ENCODE measurements at regions not wholly inside any gene's neighbourhood (a gene's known extent, or its start where the extent isn't known, plus 50 kb on each side); places are given as distances from the start of the nearest gene placed in this dataset.

DNA sequence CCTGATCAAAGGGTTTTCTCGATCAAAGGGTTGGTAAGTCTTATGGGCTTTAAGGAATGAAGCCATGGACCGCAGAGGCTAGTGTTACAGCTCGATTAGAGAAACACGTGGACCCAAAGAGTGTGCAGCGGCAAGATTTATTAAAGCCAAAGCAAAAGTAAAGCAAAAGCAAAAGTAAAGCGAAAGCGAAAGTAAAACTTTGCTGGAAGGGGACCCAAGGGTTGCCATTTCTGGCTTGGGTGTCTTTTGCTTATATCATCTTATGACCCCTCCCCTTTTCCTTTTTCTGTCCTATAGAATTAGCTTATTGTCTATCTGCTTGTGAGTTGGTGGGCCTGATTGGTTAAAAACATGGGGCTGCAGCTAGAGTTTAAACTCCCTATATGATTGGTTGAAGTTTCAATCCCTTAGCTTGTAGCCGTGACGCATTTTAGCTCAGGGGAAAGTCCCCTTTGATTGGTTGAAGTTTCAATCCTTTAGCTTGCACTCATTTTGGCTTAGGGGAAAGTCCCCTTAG is 957.0 kb downstream of the AMY1C start:
- TF ChIP-seq, protein P1, sequence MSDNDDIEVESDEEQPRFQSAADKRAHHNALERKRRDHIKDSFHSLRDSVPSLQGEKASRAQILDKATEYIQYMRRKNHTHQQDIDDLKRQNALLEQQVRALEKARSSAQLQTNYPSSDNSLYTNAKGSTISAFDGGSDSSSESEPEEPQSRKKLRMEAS (IDR thresholded peaks at IDR 0.05; ENCODE audit: insufficient read depth, insufficient read length): no peak
- TF ChIP-seq, protein P2, sequence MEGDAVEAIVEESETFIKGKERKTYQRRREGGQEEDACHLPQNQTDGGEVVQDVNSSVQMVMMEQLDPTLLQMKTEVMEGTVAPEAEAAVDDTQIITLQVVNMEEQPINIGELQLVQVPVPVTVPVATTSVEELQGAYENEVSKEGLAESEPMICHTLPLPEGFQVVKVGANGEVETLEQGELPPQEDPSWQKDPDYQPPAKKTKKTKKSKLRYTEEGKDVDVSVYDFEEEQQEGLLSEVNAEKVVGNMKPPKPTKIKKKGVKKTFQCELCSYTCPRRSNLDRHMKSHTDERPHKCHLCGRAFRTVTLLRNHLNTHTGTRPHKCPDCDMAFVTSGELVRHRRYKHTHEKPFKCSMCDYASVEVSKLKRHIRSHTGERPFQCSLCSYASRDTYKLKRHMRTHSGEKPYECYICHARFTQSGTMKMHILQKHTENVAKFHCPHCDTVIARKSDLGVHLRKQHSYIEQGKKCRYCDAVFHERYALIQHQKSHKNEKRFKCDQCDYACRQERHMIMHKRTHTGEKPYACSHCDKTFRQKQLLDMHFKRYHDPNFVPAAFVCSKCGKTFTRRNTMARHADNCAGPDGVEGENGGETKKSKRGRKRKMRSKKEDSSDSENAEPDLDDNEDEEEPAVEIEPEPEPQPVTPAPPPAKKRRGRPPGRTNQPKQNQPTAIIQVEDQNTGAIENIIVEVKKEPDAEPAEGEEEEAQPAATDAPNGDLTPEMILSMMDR (IDR thresholded peaks at IDR 0.05; ENCODE audit: extremely low read depth in 1 of 2, insufficient read depth in 1 of 2, low read depth in 1 of 2, low read length in 2 of 2): no peak
- TF ChIP-seq EZH2 (IDR thresholded peaks at IDR 0.05; ENCODE audit: borderline replicate concordance, low read depth, low read length, severe bottlenecking) (no peak), FOS (IDR thresholded peaks at IDR 0.05; ENCODE audit: borderline replicate concordance, insufficient read depth, low read length) (no peak)

All from endothelial cell of umbilical vein (primary cell).